ENCODE measurements at regions not wholly inside any gene's neighbourhood (a gene's known extent, or its start where the extent isn't known, plus 50 kb on each side); places are given as distances from the start of the nearest gene placed in this dataset.

DNA sequence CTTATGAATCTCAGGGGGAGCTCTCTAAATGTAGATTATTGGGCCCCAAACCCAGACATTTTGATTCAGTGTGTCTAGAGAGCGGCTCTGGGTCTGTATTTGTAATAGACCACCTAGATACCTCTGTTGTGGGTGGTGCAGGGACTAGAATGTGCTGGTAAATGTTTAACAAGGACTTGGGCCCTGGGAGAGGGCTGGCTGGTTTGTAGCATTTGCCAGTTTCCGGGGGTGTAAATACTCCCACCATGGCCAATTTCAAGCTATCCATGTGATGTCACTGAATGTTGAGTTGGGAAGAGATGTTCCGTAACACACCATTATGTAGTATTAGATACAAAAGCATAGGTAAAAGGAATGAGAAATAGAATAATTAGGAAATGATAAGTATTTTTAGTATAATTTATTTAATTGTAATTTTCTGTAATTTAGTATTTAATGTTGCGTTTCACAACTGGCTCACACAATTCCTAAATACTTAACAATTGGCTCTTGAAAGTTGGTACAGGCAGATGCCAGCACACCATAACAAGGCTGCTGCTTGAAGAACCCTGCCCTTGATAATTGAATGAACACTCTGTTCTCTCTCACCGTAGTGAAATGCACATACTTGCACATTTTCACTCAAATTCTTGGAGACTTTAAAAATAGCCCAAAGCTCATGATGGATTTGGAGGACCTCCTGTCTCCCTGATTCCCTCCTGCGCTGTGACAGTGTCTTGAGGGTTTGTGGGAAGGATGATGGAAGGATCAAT lies 359.2 kb upstream of the PROK2 start:
- in situ Hi-C loops (cut with MboI; ENCODE audit: low sequenced_read_pairs in 4 of 4) = no loop called here

DNA sequence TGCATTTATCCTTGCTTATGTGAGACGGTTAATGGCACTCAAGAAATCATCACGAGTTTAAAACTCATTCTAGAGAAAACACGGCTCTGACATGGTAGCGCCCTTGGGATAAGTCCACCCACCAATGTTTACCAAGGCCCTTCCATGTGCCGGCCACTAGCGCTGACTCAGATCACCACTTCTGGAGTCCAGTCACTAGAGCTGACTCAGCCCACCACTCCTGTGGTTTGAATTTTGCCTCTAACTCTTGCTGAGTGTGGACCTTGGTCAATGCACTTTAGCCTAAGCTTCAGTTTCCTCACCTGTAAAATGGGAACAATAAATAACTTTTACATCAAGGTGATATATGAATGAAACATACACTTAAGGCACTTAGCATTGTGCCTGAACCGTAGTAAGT lies 358.4 kb upstream of the PROK2 start:
- no peak overlapping the region for H3K4me3 ChIP-seq
- TF ChIP-seq POLR2A (IDR thresholded peaks at IDR 0.05) = no peak
- TF ChIP-seq, protein P1, sequence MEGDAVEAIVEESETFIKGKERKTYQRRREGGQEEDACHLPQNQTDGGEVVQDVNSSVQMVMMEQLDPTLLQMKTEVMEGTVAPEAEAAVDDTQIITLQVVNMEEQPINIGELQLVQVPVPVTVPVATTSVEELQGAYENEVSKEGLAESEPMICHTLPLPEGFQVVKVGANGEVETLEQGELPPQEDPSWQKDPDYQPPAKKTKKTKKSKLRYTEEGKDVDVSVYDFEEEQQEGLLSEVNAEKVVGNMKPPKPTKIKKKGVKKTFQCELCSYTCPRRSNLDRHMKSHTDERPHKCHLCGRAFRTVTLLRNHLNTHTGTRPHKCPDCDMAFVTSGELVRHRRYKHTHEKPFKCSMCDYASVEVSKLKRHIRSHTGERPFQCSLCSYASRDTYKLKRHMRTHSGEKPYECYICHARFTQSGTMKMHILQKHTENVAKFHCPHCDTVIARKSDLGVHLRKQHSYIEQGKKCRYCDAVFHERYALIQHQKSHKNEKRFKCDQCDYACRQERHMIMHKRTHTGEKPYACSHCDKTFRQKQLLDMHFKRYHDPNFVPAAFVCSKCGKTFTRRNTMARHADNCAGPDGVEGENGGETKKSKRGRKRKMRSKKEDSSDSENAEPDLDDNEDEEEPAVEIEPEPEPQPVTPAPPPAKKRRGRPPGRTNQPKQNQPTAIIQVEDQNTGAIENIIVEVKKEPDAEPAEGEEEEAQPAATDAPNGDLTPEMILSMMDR (IDR thresholded peaks at IDR 0.05 in 4 of 5, conservative IDR thresholded peaks at IDR 0.05 in 1 of 5) = no peak
- H3K27me3 ChIP-seq = no peaks in the 10 kb centered on the region
- intact Hi-C loops (cut with DNase I; ENCODE audit: low total_unique reads) (no loop called here), in situ Hi-C loops (cut with MboI; ENCODE audit: low sequenced_read_pairs in 4 of 4) (no loop called here)
- no peaks in the 10 kb centered on the region for H3K36me3 ChIP-seq
- DNase-seq = no peak
- H3K9me3 ChIP-seq = no peaks in the 10 kb centered on the region
- H3K27ac ChIP-seq = no peak overlapping the region
- H3K4me1 ChIP-seq = no peaks in the 10 kb centered on the region
- ATAC-seq = no peak

More for the DNA sequence above, 359.2 kb upstream of the PROK2 start:
- ATAC-seq (no peak), DNase-seq (no peak)
- Histone ChIP-seq H3K36me3 (no peaks in the 10 kb centered on the region), H3K4me1 (no peaks in the 10 kb centered on the region), H3K27ac (no peak overlapping the region), H3K9me3 (no peaks in the 10 kb centered on the region), H3K27me3 (no peaks in the 10 kb centered on the region), H3K4me3 (no peak overlapping the region)
- intact Hi-C loops (cut with DNase I; ENCODE audit: low total_unique reads) = no loop called here
- TF ChIP-seq, protein P1 (IDR thresholded peaks at IDR 0.05 in 4 of 5, conservative IDR thresholded peaks at IDR 0.05 in 1 of 5) = no peak
- TF ChIP-seq POLR2A (IDR thresholded peaks at IDR 0.05) = no peak

DNA sequence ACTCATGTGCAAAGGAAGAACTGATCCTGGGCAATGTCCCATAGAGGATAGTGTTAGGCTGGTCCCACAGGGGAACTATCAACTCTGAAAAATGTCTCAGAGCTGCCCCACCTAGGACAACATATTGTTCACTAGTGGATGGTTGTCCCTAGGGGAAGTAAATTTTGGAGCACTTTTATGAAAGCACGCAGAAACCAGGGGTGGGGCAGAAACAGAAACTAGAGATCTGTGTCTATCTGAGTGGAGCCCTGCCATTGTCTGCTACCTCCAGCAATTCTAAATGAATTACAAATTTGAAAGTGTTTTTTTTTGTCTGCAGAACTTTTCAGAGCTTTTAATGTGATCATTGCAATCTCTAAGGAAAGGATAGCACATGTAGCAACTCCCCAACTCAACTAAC lies 357.1 kb upstream of the PROK2 start:
- no peaks in the 10 kb centered on the region for H3K9me3 ChIP-seq
- H3K27me3 ChIP-seq = no peaks in the 10 kb centered on the region
- in situ Hi-C loops (cut with MboI; ENCODE audit: low sequenced_read_pairs in 4 of 4) (no loop called here), intact Hi-C loops (cut with DNase I; ENCODE audit: low total_unique reads) (no loop called here)
- TF ChIP-seq, protein P1 (IDR thresholded peaks at IDR 0.05 in 4 of 5, conservative IDR thresholded peaks at IDR 0.05 in 1 of 5) = no peak
- TF ChIP-seq POLR2A (IDR thresholded peaks at IDR 0.05) = no peak
- no peak overlapping the region for H3K27ac ChIP-seq
- ATAC-seq (no peak), DNase-seq (no peak)
- no peaks in the 10 kb centered on the region for H3K36me3 ChIP-seq
- H3K4me3 ChIP-seq = no peak overlapping the region
- no peaks in the 10 kb centered on the region for H3K4me1 ChIP-seq

DNA sequence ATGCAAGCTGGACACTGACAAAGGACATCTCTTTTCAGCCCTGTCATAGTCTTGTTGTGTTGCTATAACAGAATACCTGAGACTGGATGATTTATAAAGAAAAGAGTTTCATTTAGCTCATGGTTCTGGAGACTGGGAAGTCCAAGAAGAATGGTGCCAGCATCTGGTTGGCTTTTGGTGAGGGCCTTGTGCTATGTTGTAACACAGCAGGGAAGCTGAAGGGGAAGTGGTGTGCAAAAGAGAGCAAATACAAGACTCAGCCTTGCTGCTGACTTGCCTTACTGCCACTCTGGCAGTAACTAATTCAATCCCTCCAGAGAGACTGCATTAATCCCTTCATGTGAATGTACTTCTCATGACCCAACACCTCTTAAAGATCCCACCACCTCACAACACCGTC lies 356.3 kb upstream of the PROK2 start:
- no peaks in the 10 kb centered on the region for H3K36me3 ChIP-seq
- no peak for DNase-seq
- H3K4me3 ChIP-seq = no peak overlapping the region
- no peak overlapping the region for H3K27ac ChIP-seq
- no peaks in the 10 kb centered on the region for H3K4me1 ChIP-seq
- intact Hi-C loops (cut with DNase I; ENCODE audit: low total_unique reads) (no loop called here), in situ Hi-C loops (cut with MboI; ENCODE audit: low sequenced_read_pairs in 4 of 4) (no loop called here)
- H3K27me3 ChIP-seq = no peaks in the 10 kb centered on the region
- no peaks in the 10 kb centered on the region for H3K9me3 ChIP-seq
- ATAC-seq = no peak
- no peak for TF ChIP-seq POLR2A (IDR thresholded peaks at IDR 0.05)
- TF ChIP-seq, protein P1 (IDR thresholded peaks at IDR 0.05 in 4 of 5, conservative IDR thresholded peaks at IDR 0.05 in 1 of 5) = no peak

DNA sequence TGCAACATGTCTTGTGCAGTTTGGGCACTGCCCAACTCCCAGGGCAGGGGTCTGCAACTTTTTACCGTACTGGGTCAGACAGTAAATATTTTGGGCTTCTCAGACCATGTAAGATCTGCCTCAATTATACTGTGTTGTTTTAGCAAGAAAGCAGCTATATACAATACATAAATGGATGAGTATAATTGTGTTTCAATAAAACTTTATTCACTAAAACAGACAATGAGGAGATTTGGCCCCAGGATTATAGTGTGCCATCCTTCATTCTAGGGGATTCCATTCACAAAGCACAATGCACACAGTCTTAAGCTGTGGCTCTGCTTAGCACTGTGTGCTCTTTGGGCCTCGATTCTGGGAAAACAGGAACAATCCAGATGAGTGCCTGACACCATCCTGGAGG lies 354.4 kb upstream of the PROK2 start:
- Histone ChIP-seq H3K27me3 (no peaks in the 10 kb centered on the region), H3K36me3 (no peaks in the 10 kb centered on the region), H3K9me3 (no peaks in the 10 kb centered on the region), H3K27ac (no peak overlapping the region), H3K4me3 (no peak overlapping the region), H3K4me1 (no peaks in the 10 kb centered on the region)
- in situ Hi-C loops (cut with MboI; ENCODE audit: low sequenced_read_pairs in 4 of 4) (no loop called here), intact Hi-C loops (cut with DNase I; ENCODE audit: low total_unique reads) (loop anchor here (10.0 kb wide), 1 partner anchor 95 kb away; no protein-coding TSS in a partner anchor)
- TF ChIP-seq, protein P1 (IDR thresholded peaks at IDR 0.05 in 4 of 5, conservative IDR thresholded peaks at IDR 0.05 in 1 of 5) = no peak
- TF ChIP-seq POLR2A (IDR thresholded peaks at IDR 0.05) = no peak
- ATAC-seq (no peak), DNase-seq (no peak)

Data from gastrocnemius medialis (tissue), 4 donors.